HCT116 (cell line): ENCODE measurements at regions not wholly inside any gene's neighbourhood (a gene's known extent, or its start where the extent isn't known, plus 50 kb on each side); places are given as distances from the start of the nearest gene placed in this dataset.

ENCODE experiments used
- CTCF ChIP-seq, 3 experiments: fragments of 200-600 bp in 1 of 3; sonication (generic) in 1 of 3; IDR thresholded peaks in 2 of 3; conservative IDR thresholded peaks in 1 of 3; 2 replicates each; pipeline ENCODE4 v1.5.1; 2012 to 2017; ENCODE audit warnings: low read depth in 2 of 3, low read length in 2 of 3, antibody characterized with exemption in 1 of 3, borderline replicate concordance in 1 of 3, control low read depth in 1 of 3, mild to moderate bottlenecking in 1 of 3, mixed read lengths in 1 of 3, mixed run types in 1 of 3, moderate library complexity in 1 of 3; ENCODE audit not compliant: insufficient read depth in 1 of 3
- EZH2phosphoT487 ChIP-seq: fragments of 200-600 bp; IDR thresholded peaks from 2 replicates; pipeline ENCODE4 v1.6.1; 2018; ENCODE audit warnings: antibody characterized with exemption, borderline replicate concordance
- MAX ChIP-seq: IDR thresholded peaks from 2 replicates; pipeline ENCODE4 v1.6.1; 2012
- POLR2AphosphoS5 ChIP-seq: IDR thresholded peaks from 2 replicates; pipeline ENCODE4 v1.6.1; 2011; ENCODE audit warnings: mild to moderate bottlenecking, low read depth, low read length, moderate library complexity
- RAD21 ChIP-seq: IDR thresholded peaks from 2 replicates; pipeline ENCODE4 v1.6.1; 2012; ENCODE audit warnings: low read depth, mild to moderate bottlenecking
- TCF7L2 ChIP-seq: IDR thresholded peaks from 2 replicates; pipeline ENCODE4 v1.7.0; 2011; ENCODE audit warnings: borderline replicate concordance, inconsistent platforms; ENCODE audit not compliant: insufficient read depth, insufficient read length; ENCODE audit errors: extremely low read depth

DNA sequence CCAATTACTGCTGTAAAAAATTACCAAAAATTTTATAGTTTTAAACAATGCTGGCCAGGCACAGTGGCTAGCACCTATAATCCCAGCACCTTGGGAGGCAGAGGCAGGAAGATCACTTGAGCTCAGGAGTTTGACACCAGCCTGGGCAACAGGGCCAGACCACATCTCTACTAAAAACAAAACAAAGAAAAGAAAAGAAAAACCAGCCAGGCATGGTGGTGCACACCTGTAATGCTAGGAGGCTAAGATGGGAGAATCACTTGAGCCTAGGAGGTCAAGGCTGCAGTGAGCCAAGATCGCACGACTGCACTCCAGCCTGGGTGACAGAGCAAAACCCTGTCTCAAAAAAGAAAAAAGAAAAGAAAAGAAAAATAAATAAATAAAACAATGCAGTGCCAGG lies 54.0 kb upstream of the ARID2 start:
- TF ChIP-seq EZH2phosphoT487: no peak
- TF ChIP-seq CTCF (IDR thresholded peaks at IDR 0.05 in 2 of 3, conservative IDR thresholded peaks at IDR 0.05 in 1 of 3; ENCODE audit: borderline replicate concordance in 1 of 3, insufficient read depth in 1 of 3, low read depth in 2 of 3, low read length in 2 of 3): no peak
- no peak for TF ChIP-seq MAX
- no peak for TF ChIP-seq TCF7L2
- TF ChIP-seq POLR2AphosphoS5: no peak
- TF ChIP-seq RAD21: no peak
